HG03571 (cell line): ENCODE measurements at regions not wholly inside any gene's neighbourhood (a gene's known extent, or its start where the extent isn't known, plus 50 kb on each side); places are given as distances from the start of the nearest gene placed in this dataset.
"Not testable (repeated sequence)": the region's sequence is repeated elsewhere in the genome, so short reads cannot be mapped to it uniquely, and the experiment has no call there.

Experiments
- ATAC-seq: cut with Tn5 transposase; IDR thresholded peaks from one replicate; pipeline ENCODE4 v1.9.1; 2021; ENCODE audit not compliant: unreplicated experiment

GRCh38 chr12:131311279-131311722 is 357.6 kb downstream of the ADGRD1 start:
- not testable (repeated sequence) for ATAC-seq

GRCh38 chr12:131311764-131312163 is 358.1 kb downstream of the ADGRD1 start:
- ATAC-seq: no peak

GRCh38 chr12:131312382-131312781 is 358.7 kb downstream of the ADGRD1 start:
- not testable (repeated sequence) for ATAC-seq

- no peak for ATAC-seq
These were observed 359.3 kb downstream of the ADGRD1 start for GRCh38 chr12:131312793-131313545.

GRCh38 chr12:131313635-131314034 is 359.9 kb downstream of the ADGRD1 start:
- no peak for ATAC-seq

- no peak for ATAC-seq
These were observed 360.9 kb downstream of the ADGRD1 start for GRCh38 chr12:131314524-131315090.

GRCh38 chr12:131315601-131316000 is 361.9 kb downstream of the ADGRD1 start:
- ATAC-seq: no peak

GRCh38 chr12:131316388-131316787 is 362.7 kb downstream of the ADGRD1 start:
- ATAC-seq: no peak

- ATAC-seq: no peak
These were observed 364.5 kb downstream of the ADGRD1 start for GRCh38 chr12:131318045-131318685.

GRCh38 chr12:131321988-131322387 is 368.3 kb downstream of the ADGRD1 start:
- no peak for ATAC-seq

- not testable (repeated sequence) for ATAC-seq
These were observed 368.8 kb downstream of the ADGRD1 start for GRCh38 chr12:131322460-131322859.

- no peak for ATAC-seq
These were observed 370.2 kb downstream of the ADGRD1 start for GRCh38 chr12:131323879-131324278.

- no peak for ATAC-seq
These were observed 374.1 kb downstream of the ADGRD1 start for GRCh38 chr12:131327521-131328488.

- ATAC-seq: not testable (repeated sequence)
These were observed 375.4 kb downstream of the ADGRD1 start for GRCh38 chr12:131328861-131329845.

GRCh38 chr12:131330106-131330815 is 376.6 kb downstream of the ADGRD1 start:
- no peak for ATAC-seq

GRCh38 chr12:131331148-131331750 is 377.5 kb downstream of the ADGRD1 start:
- no peak for ATAC-seq

- ATAC-seq: no peak
These were observed 378.5 kb downstream of the ADGRD1 start for GRCh38 chr12:131332224-131332623.

GRCh38 chr12:131333136-131333535 is 377.8 kb upstream of the SFSWAP start:
- ATAC-seq: no peak
